IPS-15b (cell line): ENCODE measurements at regions not wholly inside any gene's neighbourhood (a gene's known extent, or its start where the extent isn't known, plus 50 kb on each side); places are given as distances from the start of the nearest gene placed in this dataset.

ENCODE experiments used
- H3K27me3 ChIP-seq: one replicate; pipeline ENCODE4 v1.6.1; 2013; ENCODE audit warnings: low read length; ENCODE audit not compliant: control insufficient read depth, insufficient read depth
- H3K36me3 ChIP-seq: one replicate; pipeline ENCODE4 v1.6.1; 2013; ENCODE audit warnings: low read length; ENCODE audit not compliant: control insufficient read depth, insufficient read depth
- H3K4me1 ChIP-seq: one replicate; pipeline ENCODE4 v1.6.1; 2013; ENCODE audit warnings: mild to moderate bottlenecking, low read length; ENCODE audit not compliant: control insufficient read depth, insufficient read depth
- H3K4me3 ChIP-seq: one replicate; pipeline ENCODE4 v1.5.1; 2013; ENCODE audit warnings: low read depth, low read length
- H3K9ac ChIP-seq: one replicate; pipeline ENCODE4 v1.6.1; 2013; ENCODE audit warnings: low read depth, mild to moderate bottlenecking, low read length
- H3K9me3 ChIP-seq: one replicate; pipeline ENCODE4 v1.6.1; 2013; ENCODE audit warnings: mild to moderate bottlenecking, low read length; ENCODE audit not compliant: control insufficient read depth, insufficient read depth

DNA sequence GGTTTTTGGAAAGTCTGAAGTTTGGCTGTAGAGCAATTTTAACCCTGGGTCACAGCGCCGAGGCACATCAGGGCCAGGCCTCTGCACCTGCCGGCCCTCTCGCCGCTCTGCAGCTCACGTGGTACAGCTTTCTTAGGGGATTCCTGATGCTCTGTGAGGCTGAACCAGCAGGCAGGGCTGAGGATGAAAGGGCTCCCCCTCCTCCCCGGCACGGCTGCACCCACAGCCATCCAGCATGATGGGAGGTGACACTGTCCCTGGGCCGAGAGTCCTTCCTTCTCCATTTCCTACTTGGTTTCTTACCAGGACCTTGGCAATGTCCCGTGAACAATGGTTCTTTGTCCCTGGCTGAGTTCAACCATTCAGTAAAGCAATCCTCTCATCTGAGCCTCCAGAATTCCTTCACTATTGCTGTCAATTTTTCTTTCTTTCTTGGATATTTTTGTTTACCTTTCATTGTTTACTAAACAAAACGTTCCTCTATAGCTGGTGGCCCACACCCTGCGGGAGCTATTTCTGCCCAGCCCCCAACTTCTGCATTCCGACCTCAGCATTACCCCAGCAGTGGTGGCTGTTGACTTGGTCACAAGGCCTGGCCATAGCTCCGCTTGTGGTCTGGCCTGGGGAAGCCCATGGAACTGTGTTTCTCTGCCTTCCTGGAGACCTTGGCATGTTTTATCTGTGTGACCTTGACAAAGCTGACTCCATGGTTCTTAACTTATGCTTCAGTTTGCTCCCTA is 172.8 kb upstream of the B3GAT1 start:
- Histone ChIP-seq H3K27me3 (no peaks in the 10 kb centered on the region), H3K9me3 (no peaks in the 10 kb centered on the region), H3K36me3 (no peaks in the 10 kb centered on the region)

DNA sequence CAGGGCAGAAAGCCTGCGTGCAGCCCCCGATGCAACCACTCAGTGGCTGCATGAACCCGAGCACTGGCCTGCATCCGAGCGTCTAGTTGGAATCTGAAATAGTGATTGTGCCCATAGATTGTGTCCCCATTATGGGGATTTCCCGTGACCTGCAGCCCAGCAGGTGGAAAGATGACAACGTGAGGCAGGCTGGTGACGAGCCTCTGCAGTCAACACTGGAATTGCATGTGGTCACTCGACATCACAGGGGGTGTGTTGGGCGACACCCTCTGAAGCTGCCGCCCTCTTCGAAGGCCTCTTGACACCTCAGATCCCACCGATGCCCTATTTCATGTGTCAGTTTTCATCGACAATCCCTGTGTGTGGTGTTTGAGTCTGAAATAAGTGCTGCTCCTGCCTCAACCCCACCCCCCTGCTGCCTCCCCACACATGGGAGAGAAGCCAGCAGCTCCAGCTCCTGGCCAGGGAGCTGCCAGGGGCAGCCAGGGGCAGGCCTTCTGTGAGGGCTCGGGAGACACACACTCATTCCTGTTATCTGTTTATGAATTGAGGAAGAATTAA is 172.0 kb upstream of the B3GAT1 start:
- Histone ChIP-seq H3K4me1 (no peaks in the 10 kb centered on the region), H3K4me3 (no peak overlapping the region), H3K9ac (no peak overlapping the region), H3K9me3 (no peaks in the 10 kb centered on the region), H3K27me3 (no peaks in the 10 kb centered on the region), H3K36me3 (no peaks in the 10 kb centered on the region)

More for the DNA sequence above, 172.8 kb upstream of the B3GAT1 start:
- H3K9ac ChIP-seq, result no peak overlapping the region
- no peak overlapping the region for H3K4me3 ChIP-seq
- no peaks in the 10 kb centered on the region for H3K4me1 ChIP-seq

DNA sequence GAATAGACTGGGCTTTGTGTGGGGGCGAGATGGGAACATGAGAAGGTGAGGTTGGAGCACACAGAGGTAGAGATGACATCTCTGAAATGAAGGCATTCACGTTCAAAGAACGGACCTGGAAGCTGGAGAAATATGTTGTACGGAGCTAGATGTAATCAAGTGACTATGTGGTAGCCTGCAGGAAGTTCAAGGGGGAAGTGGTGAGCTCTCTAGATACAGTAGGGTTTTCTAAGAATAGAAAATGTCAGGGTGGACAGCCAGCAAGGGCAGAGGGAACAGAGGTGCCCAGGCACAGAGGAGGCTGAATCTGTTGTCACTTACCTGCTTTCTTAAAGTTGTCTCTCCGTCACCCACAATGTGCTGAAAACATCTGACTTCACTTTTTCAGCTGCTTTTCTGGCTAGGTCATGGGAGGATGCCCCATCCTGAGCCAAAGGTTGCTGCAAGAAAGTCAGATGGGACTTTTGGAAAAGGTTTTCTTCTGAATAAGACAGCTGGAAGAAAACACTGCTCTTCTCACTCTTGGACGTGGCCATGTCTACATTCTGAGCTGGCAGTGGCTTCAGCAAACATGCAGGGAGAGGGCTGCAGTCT is 171.5 kb upstream of the B3GAT1 start:
- Histone ChIP-seq H3K9ac (no peak overlapping the region), H3K9me3 (no peaks in the 10 kb centered on the region), H3K36me3 (no peaks in the 10 kb centered on the region), H3K4me3 (no peak overlapping the region), H3K27me3 (no peaks in the 10 kb centered on the region), H3K4me1 (no peaks in the 10 kb centered on the region)

DNA sequence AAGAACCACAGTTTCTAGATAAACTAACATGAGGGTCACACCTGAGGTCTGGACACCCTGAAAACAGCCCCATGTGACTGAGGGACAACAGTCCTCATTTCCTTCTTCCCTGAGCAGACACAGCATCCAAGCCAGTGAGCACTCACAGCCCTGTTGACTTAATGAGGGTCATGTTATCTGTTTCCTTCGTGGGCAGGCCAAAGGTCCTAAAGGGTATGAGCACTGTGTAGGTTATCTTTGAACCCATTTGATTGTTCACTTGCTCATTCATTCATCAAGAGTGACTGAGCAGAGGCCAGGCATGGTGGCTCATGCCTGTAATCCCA is 170.7 kb upstream of the B3GAT1 start:
- H3K27me3 ChIP-seq, result no peaks in the 10 kb centered on the region
- no peak overlapping the region for H3K9ac ChIP-seq
- H3K36me3 ChIP-seq, result no peaks in the 10 kb centered on the region
- H3K9me3 ChIP-seq, result no peaks in the 10 kb centered on the region
- H3K4me1 ChIP-seq, result no peaks in the 10 kb centered on the region
- H3K4me3 ChIP-seq, result no peak overlapping the region

DNA sequence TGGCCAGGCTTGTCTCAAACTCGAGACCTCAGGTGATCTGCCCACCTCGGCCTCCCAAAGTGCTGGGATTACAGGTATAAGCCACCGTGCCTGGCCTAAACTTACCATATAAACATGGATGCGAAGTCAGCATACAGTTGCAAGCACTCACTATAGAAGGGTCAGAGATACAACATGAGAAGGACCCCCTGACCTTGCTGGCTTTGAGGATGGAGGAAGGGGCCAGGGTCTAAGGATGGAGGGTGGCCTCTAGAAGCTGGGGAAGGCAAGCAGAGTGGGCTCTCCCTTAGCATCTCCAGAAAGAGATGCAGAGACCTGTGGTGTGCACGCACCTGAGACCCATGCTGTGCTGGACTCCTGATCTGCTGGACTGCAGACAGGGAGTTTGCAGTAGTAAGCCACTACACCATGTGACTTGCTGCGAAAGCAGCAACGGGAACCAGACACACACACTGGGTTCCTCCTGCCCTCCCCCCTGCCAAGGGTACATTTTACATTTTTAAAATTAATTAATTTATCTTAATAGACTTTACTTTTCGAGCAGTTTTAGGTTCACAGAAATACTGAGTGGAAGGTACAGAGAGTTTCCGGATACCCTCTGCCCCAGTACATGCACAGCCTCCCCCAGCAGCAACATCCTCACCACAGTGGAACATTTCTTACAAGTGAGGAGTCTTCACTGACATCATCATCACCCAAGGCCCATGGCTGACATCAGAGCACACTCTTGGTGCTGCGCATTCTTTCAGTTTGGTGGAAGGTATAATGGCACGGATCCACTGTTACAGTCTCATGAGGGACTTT is 170.1 kb upstream of the B3GAT1 start:
- Histone ChIP-seq H3K27me3 (no peaks in the 10 kb centered on the region), H3K4me3 (no peak overlapping the region), H3K4me1 (no peaks in the 10 kb centered on the region), H3K9ac (no peak overlapping the region), H3K9me3 (no peaks in the 10 kb centered on the region), H3K36me3 (no peaks in the 10 kb centered on the region)

DNA sequence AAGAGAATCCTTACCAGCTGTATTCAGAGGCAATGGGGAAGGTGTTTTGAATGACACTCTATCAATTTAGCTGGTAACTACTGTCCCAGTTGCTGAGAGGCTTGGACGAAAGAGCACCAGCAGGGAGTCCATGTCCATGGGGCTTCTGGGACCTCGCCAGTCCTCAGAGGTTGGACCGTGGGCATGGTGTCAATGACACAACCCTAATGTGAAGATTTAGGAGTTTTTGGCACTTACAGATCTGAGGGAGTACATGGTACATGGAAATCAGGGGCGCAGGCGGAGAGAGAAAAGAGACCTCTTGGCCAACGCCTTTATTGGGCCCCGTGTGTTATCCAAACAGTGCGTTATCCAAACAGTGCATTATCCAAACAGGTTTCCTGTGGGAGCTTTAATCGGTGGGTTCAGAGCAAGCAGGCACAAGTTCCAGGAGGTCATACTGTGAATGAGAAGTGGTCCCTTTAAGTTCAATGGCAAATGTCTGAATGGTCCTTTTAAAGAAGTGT is 169.1 kb upstream of the B3GAT1 start:
- H3K4me3 ChIP-seq, result no peak overlapping the region
- H3K36me3 ChIP-seq, result no peaks in the 10 kb centered on the region
- H3K9me3 ChIP-seq, result no peaks in the 10 kb centered on the region
- H3K4me1 ChIP-seq, result no peaks in the 10 kb centered on the region
- no peak overlapping the region for H3K9ac ChIP-seq
- no peaks in the 10 kb centered on the region for H3K27me3 ChIP-seq

DNA sequence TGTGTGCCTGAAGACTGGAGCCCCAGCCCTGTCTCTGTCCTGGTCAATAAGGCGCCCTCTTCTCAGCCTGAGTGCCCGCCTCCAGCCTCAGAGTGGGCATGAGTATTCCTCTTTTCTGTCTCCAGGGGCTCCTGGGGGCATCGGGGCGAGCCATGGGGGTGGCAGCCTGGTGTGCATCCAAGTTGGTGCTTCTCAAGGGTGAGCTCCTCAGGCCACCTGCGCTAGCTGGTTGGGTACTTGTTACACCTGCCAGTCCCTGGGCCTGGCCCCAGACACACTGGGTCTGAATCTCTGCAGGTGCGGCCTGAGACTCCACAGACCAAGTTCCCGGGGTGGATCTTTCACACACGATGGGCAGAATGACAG is 168.6 kb upstream of the B3GAT1 start:
- no peaks in the 10 kb centered on the region for H3K4me1 ChIP-seq
- no peaks in the 10 kb centered on the region for H3K9me3 ChIP-seq
- no peaks in the 10 kb centered on the region for H3K27me3 ChIP-seq
- H3K9ac ChIP-seq, result no peak overlapping the region
- no peaks in the 10 kb centered on the region for H3K36me3 ChIP-seq
- no peak overlapping the region for H3K4me3 ChIP-seq

DNA sequence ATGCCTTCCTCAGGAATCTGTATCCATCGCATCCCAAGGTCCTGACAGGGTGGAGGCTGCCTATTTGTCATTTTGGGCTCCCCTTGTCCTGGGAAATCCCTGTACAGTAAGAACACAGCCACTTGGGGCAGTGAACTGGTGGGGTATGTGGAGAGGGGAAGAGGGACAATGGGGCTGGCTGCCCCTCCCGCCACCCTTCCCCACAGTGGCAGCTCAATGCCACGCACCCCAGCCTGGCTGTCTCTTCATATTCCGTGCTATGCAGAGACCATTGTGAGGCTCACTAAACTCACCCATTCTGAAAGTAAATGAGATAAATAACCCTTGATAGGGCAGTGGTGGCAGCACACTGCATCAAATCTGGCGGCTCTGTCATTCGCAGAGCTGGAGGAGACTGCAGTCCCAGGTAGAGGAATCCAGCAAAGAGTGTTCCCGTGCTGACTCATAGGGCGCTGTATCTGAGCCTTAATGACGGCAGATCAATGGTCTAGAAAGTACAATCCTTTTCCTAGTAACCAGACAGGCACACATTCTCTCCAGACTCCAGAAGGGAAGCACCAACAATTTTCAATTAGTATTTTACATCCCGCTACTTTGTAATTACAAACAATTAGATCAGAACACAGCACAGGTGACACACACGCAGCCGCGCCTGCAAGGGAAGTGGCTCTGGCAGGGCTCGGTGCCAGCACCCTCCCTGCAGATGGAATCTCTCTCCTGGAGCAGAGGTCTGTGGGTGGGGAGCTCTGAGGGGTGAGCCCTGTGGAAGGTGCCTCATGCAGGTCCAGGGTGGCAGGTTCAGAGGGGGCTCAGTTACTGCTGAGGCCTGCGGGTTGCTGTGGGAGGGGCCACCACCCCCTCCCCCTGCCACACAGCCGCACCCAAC is 167.9 kb upstream of the B3GAT1 start:
- Histone ChIP-seq H3K36me3 (no peaks in the 10 kb centered on the region), H3K4me3 (no peak overlapping the region), H3K27me3 (no peaks in the 10 kb centered on the region), H3K9me3 (no peaks in the 10 kb centered on the region), H3K4me1 (no peaks in the 10 kb centered on the region), H3K9ac (no peak overlapping the region)

DNA sequence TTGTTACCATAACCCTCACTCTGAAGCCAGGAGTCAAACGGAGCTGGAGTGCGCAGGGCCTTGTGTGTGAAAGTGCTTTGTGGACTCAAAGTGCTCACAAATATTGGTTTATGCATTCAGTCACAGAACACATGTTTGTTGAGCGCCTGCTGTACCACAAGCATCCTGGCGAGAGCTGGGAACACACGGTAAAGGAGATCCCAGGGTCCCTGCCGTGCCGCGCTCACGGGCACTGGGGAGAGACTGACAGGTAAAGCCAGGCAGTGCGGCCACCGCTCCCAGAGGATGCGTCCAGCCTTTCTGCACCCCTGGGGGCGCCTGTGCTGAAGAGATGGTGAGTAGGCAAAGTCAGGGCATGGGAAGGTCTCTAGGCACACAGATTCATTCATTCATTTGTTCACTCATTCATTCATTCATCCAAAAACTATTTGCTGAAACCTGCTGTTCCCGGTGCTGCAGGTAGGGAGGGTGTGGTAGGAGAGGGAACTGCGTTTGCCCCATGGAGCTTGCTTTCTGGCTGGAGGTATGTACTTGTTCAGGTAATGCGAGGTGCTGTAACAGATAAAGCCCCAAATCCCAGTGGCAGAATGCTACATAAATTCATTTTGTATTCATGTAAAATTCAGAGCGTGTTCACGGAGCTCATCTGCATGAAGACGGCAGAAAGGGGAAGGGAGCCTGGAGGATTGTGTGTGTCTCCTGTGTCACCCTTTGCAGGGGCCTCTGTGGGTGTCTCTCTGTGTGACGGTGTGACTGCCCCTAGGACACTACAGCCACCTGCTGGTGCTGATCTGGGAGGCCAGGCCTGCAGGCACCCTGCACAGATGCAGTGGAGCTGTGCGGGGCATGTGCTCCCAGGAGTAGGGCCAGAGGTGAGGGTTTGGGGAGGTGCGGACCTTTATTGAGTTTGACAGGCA is 167.0 kb upstream of the B3GAT1 start:
- Histone ChIP-seq H3K9ac (no peak overlapping the region), H3K9me3 (no peaks in the 10 kb centered on the region), H3K4me1 (no peaks in the 10 kb centered on the region), H3K36me3 (no peaks in the 10 kb centered on the region), H3K4me3 (no peak overlapping the region), H3K27me3 (no peaks in the 10 kb centered on the region)

DNA sequence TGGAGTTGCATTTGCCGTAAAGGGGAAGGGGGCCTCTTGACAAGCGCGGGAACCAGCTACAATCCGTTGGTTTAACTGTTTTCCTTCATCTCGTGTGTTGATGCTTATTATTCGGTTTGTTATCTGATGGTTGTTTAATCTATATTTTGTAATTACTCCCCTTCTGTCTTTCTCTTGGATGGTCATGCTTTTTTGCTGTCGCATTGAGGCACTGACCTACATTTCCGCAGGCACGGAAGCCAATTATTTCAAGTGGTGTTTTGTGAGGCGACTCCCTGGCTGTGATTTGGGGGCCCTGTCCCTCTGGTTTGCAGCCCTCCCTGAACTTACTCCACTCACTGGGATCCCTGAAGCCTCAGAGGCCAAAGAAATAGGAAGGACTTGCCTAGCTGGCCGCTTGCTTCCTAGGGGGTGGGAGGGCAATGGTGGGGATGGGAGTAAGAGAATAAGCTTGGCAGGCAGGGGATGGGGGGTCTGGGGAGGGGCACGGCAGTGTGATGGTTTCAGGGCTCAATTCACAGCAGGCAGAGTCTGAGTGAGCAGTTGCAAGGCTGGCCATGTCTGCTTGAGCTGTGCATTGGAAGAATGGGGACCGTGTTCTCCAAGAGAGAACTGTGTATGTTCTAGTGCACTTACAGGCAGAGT is 165.8 kb upstream of the B3GAT1 start:
- Histone ChIP-seq H3K4me1 (no peaks in the 10 kb centered on the region), H3K36me3 (no peaks in the 10 kb centered on the region), H3K9me3 (no peaks in the 10 kb centered on the region), H3K4me3 (no peak overlapping the region), H3K27me3 (no peaks in the 10 kb centered on the region), H3K9ac (no peak overlapping the region)
